Panc1 (cell line): ENCODE measurements at regions not wholly inside any gene's neighbourhood (a gene's known extent, or its start where the extent isn't known, plus 50 kb on each side); places are given as distances from the start of the nearest gene placed in this dataset.

Experiments
- ATAC-seq: fragments of 200-7000 bp; cut with Tn5 transposase; 2 replicates; pipeline ENCODE4 v1.9.1; 2020; ENCODE audit warnings: mild to moderate bottlenecking, moderate library complexity
- BruUV-seq: library from RNA; stranded (reverse); fragments of 400-500 nt; replicated peaks from 2 replicates; lab custom pipeline; 2021; lab: Mats Ljungman, UMichigan
- CTCF ChIA-PET: fragments of 300-600 bp; sonication (Branson Sonifier 250); formaldehyde crosslinking; loops from one replicate; lab custom pipeline; 2022; ENCODE audit warnings: antibody characterized with exemption; lab: Charles Lee
- POLR2A ChIA-PET: fragments of 300-600 bp; sonication (Branson Sonifier 250); formaldehyde crosslinking; loops from one replicate; lab custom pipeline; 2022; ENCODE audit warnings: antibody characterized with exemption; lab: Charles Lee
- DNase-seq: peaks from one replicate; pipeline ENCODE4 v3.0.0-alpha.2; 2010; ENCODE audit warnings: low read depth, low spot score
- H3K27ac ChIP-seq: 2 replicates; pipeline ENCODE4 v1.5.1; 2011; ENCODE audit warnings: mild to moderate bottlenecking, low read length, inconsistent platforms
- H3K27me3 ChIP-seq: fragments of 200-500 bp; sonication (Bioruptor generic); 2 replicates; pipeline ENCODE4 v1.6.0; 2014; ENCODE audit warnings: low read length, inconsistent platforms; ENCODE audit not compliant: control insufficient read depth, insufficient read depth
- H3K36me3 ChIP-seq: fragments of 200-500 bp; sonication (Bioruptor generic); 2 replicates; pipeline ENCODE4 v1.5.1; 2014; ENCODE audit warnings: inconsistent platforms, mild to moderate bottlenecking, low read length, moderate library complexity; ENCODE audit not compliant: control insufficient read depth, insufficient read depth
- H3K4me1 ChIP-seq: 2 replicates; pipeline ENCODE4 v1.5.1; 2011; ENCODE audit warnings: inconsistent platforms, mild to moderate bottlenecking, low read length, moderate library complexity; ENCODE audit not compliant: control insufficient read depth, insufficient read depth
- H3K4me3 ChIP-seq, 2 experiments: 2 replicates each; pipeline ENCODE4 v1.5.1; 2011 to 2012; ENCODE audit warnings: low read depth in 2 of 2, low read length in 2 of 2, mild to moderate bottlenecking in 2 of 2, inconsistent platforms in 1 of 2, moderate library complexity in 1 of 2
- H3K9me3 ChIP-seq: fragments of 200-500 bp; sonication (Bioruptor generic); 2 replicates; pipeline ENCODE4 v1.5.1; 2014; ENCODE audit warnings: low read depth, mild to moderate bottlenecking, inconsistent platforms, low read length, moderate library complexity; ENCODE audit not compliant: control insufficient read depth, insufficient read depth
- POLR2AphosphoS5 ChIP-seq: IDR thresholded peaks from 2 replicates; pipeline ENCODE4 v1.6.1; 2012; ENCODE audit warnings: mild to moderate bottlenecking, low read depth, low read length, moderate library complexity
- SIN3A ChIP-seq: IDR thresholded peaks from 2 replicates; pipeline ENCODE4 v1.6.1; 2012; ENCODE audit warnings: low read depth, mild to moderate bottlenecking, low read length, moderate library complexity, borderline replicate concordance; ENCODE audit not compliant: insufficient read depth
- TCF7L2 ChIP-seq: IDR thresholded peaks from 2 replicates; pipeline ENCODE4 v1.6.1; 2011; ENCODE audit warnings: mild to moderate bottlenecking, low read depth, low read length, inconsistent platforms
- in situ Hi-C: cut with HindIII; loops from 2 replicates; pipeline ENCODE4 v1.10.0; 2016; ENCODE audit warnings: low sequenced_read_pairs, low pct_unique_long_range_greater_than_20kb
- intact Hi-C: fragments of 100-400 bp; cut with micrococcal nuclease; formaldehyde crosslinking; loops from one replicate; pipeline ENCODE4 v1.10.0; 2022; ENCODE audit not compliant: unreplicated experiment
- TF ChIP-seq, protein P1 (sequence below): fragments of 450-650 bp; IDR thresholded peaks from 2 replicates; pipeline ENCODE4 v1.5.1; 2017; ENCODE audit warnings: mild to moderate bottlenecking
- TF ChIP-seq, protein P2 (sequence below), 2 experiments: IDR thresholded peaks; 2 replicates each; pipeline ENCODE4 v1.6.1; 2011 to 2012; ENCODE audit warnings: low read depth in 2 of 2, control low read depth in 1 of 2, low read length in 1 of 2, mild to moderate bottlenecking in 1 of 2, moderate library complexity in 1 of 2; ENCODE audit not compliant: insufficient read depth in 1 of 2

DNA sequence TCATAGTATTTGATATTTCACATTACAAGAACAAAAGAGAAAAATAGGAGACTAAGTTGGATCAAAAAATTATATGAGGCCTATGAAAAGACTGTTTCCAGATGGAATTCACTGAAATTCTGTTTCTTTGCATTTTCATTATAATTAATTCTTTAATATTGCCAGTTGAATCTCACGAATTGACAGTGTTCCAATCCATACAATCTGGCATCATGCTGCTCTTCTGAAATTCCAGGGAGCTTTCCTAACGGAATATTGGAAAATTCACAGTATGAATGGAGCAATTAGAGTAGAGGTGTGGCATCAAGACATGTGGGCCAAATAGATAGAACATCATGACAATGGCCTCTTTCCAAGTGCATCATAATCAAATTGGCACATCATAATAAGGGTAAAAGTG, 1178.9 kb upstream of the WWC1 start:
- TF ChIP-seq, protein P1, sequence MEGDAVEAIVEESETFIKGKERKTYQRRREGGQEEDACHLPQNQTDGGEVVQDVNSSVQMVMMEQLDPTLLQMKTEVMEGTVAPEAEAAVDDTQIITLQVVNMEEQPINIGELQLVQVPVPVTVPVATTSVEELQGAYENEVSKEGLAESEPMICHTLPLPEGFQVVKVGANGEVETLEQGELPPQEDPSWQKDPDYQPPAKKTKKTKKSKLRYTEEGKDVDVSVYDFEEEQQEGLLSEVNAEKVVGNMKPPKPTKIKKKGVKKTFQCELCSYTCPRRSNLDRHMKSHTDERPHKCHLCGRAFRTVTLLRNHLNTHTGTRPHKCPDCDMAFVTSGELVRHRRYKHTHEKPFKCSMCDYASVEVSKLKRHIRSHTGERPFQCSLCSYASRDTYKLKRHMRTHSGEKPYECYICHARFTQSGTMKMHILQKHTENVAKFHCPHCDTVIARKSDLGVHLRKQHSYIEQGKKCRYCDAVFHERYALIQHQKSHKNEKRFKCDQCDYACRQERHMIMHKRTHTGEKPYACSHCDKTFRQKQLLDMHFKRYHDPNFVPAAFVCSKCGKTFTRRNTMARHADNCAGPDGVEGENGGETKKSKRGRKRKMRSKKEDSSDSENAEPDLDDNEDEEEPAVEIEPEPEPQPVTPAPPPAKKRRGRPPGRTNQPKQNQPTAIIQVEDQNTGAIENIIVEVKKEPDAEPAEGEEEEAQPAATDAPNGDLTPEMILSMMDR = no peak
- TF ChIP-seq POLR2AphosphoS5 (no peak), SIN3A (no peak), TCF7L2 (no peak)
- TF ChIP-seq, protein P2, sequence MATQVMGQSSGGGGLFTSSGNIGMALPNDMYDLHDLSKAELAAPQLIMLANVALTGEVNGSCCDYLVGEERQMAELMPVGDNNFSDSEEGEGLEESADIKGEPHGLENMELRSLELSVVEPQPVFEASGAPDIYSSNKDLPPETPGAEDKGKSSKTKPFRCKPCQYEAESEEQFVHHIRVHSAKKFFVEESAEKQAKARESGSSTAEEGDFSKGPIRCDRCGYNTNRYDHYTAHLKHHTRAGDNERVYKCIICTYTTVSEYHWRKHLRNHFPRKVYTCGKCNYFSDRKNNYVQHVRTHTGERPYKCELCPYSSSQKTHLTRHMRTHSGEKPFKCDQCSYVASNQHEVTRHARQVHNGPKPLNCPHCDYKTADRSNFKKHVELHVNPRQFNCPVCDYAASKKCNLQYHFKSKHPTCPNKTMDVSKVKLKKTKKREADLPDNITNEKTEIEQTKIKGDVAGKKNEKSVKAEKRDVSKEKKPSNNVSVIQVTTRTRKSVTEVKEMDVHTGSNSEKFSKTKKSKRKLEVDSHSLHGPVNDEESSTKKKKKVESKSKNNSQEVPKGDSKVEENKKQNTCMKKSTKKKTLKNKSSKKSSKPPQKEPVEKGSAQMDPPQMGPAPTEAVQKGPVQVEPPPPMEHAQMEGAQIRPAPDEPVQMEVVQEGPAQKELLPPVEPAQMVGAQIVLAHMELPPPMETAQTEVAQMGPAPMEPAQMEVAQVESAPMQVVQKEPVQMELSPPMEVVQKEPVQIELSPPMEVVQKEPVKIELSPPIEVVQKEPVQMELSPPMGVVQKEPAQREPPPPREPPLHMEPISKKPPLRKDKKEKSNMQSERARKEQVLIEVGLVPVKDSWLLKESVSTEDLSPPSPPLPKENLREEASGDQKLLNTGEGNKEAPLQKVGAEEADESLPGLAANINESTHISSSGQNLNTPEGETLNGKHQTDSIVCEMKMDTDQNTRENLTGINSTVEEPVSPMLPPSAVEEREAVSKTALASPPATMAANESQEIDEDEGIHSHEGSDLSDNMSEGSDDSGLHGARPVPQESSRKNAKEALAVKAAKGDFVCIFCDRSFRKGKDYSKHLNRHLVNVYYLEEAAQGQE (IDR thresholded peaks at IDR 0.05; ENCODE audit: insufficient read depth in 1 of 2, low read depth in 2 of 2, low read length in 1 of 2) = no peak
- no peak for DNase-seq
- BruUV-seq = no TSS peak
- ATAC-seq = no peak
- no peak overlapping the region for H3K27ac ChIP-seq
- no peaks in the 10 kb centered on the region for H3K36me3 ChIP-seq
- no peaks in the 10 kb centered on the region for H3K27me3 ChIP-seq
- H3K9me3 ChIP-seq = no peaks in the 10 kb centered on the region
- H3K4me1 ChIP-seq = no peaks in the 10 kb centered on the region
- POLR2A ChIA-PET = no interaction called here
- intact Hi-C loops (no loop called here), in situ Hi-C loops (no loop called here)
- CTCF ChIA-PET = no interaction called here
- no peak overlapping the region for H3K4me3 ChIP-seq

DNA sequence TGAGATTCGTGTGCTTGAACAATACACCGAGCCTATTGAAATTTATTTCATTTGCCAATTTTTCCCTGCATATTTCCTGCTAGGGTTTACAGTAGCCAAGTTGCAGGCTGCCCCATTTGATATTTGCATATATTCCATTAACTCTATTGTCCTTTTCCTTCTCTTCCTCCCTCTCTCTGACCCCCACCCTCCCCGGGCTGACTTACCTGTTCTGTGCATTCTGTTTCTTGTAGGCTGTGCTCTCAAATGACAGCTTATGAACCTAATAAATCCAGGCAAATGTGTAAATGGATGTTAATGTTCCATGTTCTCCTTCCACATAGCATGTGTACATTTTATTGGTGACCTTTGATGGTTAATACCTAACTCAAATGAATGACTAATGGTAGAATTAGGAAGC, 1169.2 kb upstream of the WWC1 start:
- TF ChIP-seq SIN3A (no peak), TCF7L2 (no peak), POLR2AphosphoS5 (no peak)
- TF ChIP-seq, protein P1 = no peak
- TF ChIP-seq, protein P2 (IDR thresholded peaks at IDR 0.05; ENCODE audit: insufficient read depth in 1 of 2, low read depth in 2 of 2, low read length in 1 of 2) = no peak
- in situ Hi-C loops (no loop called here), intact Hi-C loops (no loop called here)
- no TSS peak for BruUV-seq
- Histone ChIP-seq H3K4me3 (no peak overlapping the region), H3K9me3 (no peaks in the 10 kb centered on the region), H3K4me1 (no peaks in the 10 kb centered on the region), H3K27ac (no peak overlapping the region), H3K36me3 (no peaks in the 10 kb centered on the region), H3K27me3 (no peaks in the 10 kb centered on the region)
- ATAC-seq (no peak), DNase-seq (no peak)
- ChIA-PET CTCF (no interaction called here), POLR2A (no interaction called here)
